Heart left ventricle (tissue), 16 donors: ENCODE measurements at regions not wholly inside any gene's neighbourhood (a gene's known extent, or its start where the extent isn't known, plus 50 kb on each side); places are given as distances from the start of the nearest gene placed in this dataset.

ENCODE experiments used
- ATAC-seq, 4 donors: fragments of 200-7000 bp; cut with Tn5 transposase; one replicate each; pipeline ENCODE4 v1.9.1; 2020 to 2022; ENCODE audit warnings: moderate library complexity in 4 of 4, mild to moderate bottlenecking in 3 of 4, moderate number of reproducible peaks in 1 of 4
- DNase-seq, 5 donors: peaks; one replicate each; pipeline ENCODE4 v3.0.0-alpha.2; 2020
- H3K27ac ChIP-seq, 12 donors: fragments of 200-600 bp; sonication (generic) in 4 of 12; one replicate each; pipeline versions ENCODE4 v1.5.0 to v1.8.0; 2016 to 2022; ENCODE audit warnings: mild to moderate bottlenecking in 2 of 12
- H3K27me3 ChIP-seq, 9 donors: fragments of 200-600 bp; sonication (generic) in 2 of 9; one replicate each; pipeline versions ENCODE4 v1.5.1 to v1.8.0; 2016 to 2022; ENCODE audit warnings: mild to moderate bottlenecking in 3 of 9
- H3K36me3 ChIP-seq, 9 donors: fragments of 200-600 bp; sonication (generic) in 2 of 9; one replicate each; pipeline versions ENCODE4 v1.5.0 to v1.8.0; 2018 to 2022; ENCODE audit warnings: mild to moderate bottlenecking in 2 of 9
- H3K4me1 ChIP-seq, 12 donors: fragments of 200-600 bp; sonication (generic) in 4 of 12; one replicate each; pipeline versions ENCODE4 v1.5.0 to v1.8.0; 2016 to 2022; ENCODE audit warnings: mild to moderate bottlenecking in 3 of 12
- H3K4me3 ChIP-seq, 12 donors: fragments of 200-600 bp; sonication (generic) in 4 of 12; one replicate each; pipeline versions ENCODE4 v1.5.0 to v1.8.0; 2017 to 2022; ENCODE audit warnings: mild to moderate bottlenecking in 9 of 12, moderate library complexity in 4 of 12
- H3K9me3 ChIP-seq, 12 donors: fragments of 200-600 bp; sonication (generic) in 4 of 12; one replicate each; pipeline versions ENCODE4 v1.5.0 to v1.8.0; 2016 to 2022; ENCODE audit warnings: mild to moderate bottlenecking in 1 of 12
- POLR2A ChIP-seq, 2 donors: fragments of 450-650 bp; IDR thresholded peaks; one replicate each; pipeline ENCODE4 v1.6.1; 2017; ENCODE audit warnings: antibody characterized with exemption in 2 of 2, mild to moderate bottlenecking in 2 of 2, moderate library complexity in 2 of 2
- WGBS, 4 donors: extraction: QIAGEN DNeasy Blood & Tissue Kit in 2 of 4; methylation state at CpG; one replicate each; pipeline versions ENCODE4 v1.1.5 to v1.1.7; 2013 to 2018; 5-methylcytosine and 5-hydroxymethylcytosine counted together
- intact Hi-C, 10 donors: fragments of 100-400 bp; cut with DNase I; formaldehyde crosslinking; loops; one replicate each; pipeline versions ENCODE4 v1.11.1 to v1.14.2; 2022
- TF ChIP-seq, protein P1 (sequence below), 12 donors: fragments of 200-600 bp; sonication (generic) in 4 of 12; IDR thresholded peaks; one replicate each; pipeline versions ENCODE4 v1.5.0 to v1.8.0; 2018 to 2022; ENCODE audit warnings: antibody characterized with exemption in 12 of 12, mild to moderate bottlenecking in 5 of 12
- donor health status: ischemic (EF 13 %, LVEDD 7.1; RV severe dilation, severe dysfunction).
- donor health status: healthy with polysubstance abuse.
- donor health status: DM: no; HTN: yes; CAD: no.
- donor health status: DM: no; HTN: no; CAD: no.
- donor health status: ischemic (EF 25% LVEDD 6.9; RV normal size, moderate dysfunction).
- donor health status: ischemic (EF 25% LVEDD 5.7; RV mildly dilated, moderate dysfunction).
- donor health status: healthy.
- donor health status: DM: yes; HTN: yes; CAD: no.
- donor health status: ischemic (EF 35%, LVEDD 5.7; RV mildly dilated, moderate dysfunction).
- donor health status: nonischemic (EF 11% LVEDD 7.7; RV severe dilation, severe dysfunction).
- donor health status: DM: yes; HTN: yes; CAD: no.
- donor health status: PGD.
- donor health status: ischemic (EF 29% LVEDD 5.4; RV normal size, mild dysfunction).
- donor health status: nonischemic (EF 23%, LVEDD 6.1; RV moderate dilation, normal function).

DNA sequence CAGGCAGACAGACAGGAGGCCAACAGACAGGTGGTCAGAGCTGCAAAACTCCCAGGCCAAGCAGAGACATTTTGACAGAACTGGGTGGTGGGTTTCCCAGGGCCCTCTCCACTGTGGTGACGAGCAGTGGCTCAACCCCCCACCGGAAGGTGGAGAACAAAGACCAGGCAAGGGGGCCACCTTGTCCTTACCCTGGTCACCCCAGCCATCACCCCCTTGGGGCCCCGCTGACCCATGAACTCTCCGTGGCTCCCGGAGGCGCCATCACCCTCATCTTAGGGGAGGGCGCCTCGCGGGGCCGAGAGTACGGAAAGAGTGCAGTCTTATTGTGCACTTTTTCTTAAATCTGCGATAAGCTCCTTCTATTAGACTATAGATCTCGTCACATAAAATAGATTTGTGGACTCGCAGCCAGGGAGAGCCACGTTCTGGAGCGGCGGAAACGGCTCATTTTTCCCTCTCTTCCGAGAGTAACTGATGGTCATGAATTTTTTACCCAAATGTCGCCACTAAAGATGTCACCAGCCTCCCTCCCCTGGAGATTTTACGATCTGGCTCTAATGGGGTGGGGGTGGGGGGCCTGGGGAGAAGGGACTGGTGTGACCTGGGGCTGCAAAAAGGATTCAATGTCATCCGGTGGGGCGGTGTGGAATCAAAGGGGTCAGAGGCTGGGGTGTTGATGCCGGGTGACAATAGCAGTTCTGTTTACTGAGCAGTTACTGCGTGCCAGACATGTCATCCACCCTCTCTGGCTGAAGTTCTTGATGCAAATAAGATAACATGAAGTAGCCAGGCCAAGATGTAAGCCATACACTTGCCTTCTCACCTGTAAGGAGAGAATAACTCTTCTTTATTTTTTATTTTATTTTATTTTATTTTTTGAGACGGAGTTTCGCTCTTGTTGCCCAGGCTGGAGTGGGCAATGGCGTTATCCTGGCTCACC, 71.1 kb upstream of the MYL10 start:
- DNase-seq (no peak), ATAC-seq (no peak)
- intact Hi-C loops = no loop called here
- H3K36me3 ChIP-seq = no peaks in the 10 kb centered on the region
- no peak for TF ChIP-seq POLR2A (IDR thresholded peaks at IDR 0.05)
- TF ChIP-seq, protein P1, sequence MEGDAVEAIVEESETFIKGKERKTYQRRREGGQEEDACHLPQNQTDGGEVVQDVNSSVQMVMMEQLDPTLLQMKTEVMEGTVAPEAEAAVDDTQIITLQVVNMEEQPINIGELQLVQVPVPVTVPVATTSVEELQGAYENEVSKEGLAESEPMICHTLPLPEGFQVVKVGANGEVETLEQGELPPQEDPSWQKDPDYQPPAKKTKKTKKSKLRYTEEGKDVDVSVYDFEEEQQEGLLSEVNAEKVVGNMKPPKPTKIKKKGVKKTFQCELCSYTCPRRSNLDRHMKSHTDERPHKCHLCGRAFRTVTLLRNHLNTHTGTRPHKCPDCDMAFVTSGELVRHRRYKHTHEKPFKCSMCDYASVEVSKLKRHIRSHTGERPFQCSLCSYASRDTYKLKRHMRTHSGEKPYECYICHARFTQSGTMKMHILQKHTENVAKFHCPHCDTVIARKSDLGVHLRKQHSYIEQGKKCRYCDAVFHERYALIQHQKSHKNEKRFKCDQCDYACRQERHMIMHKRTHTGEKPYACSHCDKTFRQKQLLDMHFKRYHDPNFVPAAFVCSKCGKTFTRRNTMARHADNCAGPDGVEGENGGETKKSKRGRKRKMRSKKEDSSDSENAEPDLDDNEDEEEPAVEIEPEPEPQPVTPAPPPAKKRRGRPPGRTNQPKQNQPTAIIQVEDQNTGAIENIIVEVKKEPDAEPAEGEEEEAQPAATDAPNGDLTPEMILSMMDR (IDR thresholded peaks at IDR 0.05) = no peak
- 70 to 86% (median 77%) methylated on average over 28 of the region's 28 CpGs for WGBS, 4 donors
- no peak overlapping the region for H3K27ac ChIP-seq
- no peaks in the 10 kb centered on the region for H3K4me1 ChIP-seq
- H3K27me3 ChIP-seq = peaks cover 0 to 17% (median 2%) of the 10 kb centered on the region in 9 donors
- H3K4me3 ChIP-seq = no peak overlapping the region
- H3K9me3 ChIP-seq = no peaks in the 10 kb centered on the region

DNA sequence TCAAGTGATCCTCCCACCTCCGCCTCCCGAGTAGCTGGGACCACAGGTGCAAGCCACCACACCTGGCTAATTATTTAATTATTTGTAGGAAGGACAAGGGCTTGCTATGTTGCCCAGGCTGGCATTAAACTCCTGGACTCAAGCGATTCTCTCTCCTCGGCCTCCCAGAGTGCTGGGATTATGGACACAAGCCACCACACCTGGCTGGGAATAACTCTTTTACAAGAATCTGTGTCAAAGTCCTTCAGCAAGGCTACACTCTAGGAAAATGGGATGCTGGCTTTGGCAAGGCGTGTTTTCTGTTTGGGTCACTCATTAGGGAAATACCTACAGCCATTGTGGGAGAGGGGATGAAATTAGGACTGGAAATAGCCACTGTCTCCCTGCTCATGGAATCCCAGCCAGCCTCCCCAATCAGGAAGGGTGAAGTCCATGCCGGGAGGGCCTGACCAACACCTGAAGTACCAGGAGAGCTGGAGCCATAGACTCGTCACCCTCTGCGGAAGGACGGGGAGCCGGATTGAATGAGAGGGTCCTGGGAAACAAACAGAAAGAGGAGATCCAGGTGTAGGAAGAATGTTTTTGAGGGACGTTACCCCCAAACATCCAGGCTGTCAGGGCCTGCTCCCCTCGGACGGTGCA, 72.2 kb upstream of the MYL10 start:
- intact Hi-C loops = no loop called here
- no peak overlapping the region for H3K27ac ChIP-seq
- H3K4me3 ChIP-seq = no peak overlapping the region
- no peaks in the 10 kb centered on the region for H3K9me3 ChIP-seq
- TF ChIP-seq POLR2A (IDR thresholded peaks at IDR 0.05) = no peak
- TF ChIP-seq, protein P1 (IDR thresholded peaks at IDR 0.05) = no peak
- 87 to 93% (median 89%) methylated on average over 12 to 13 of the region's 13 CpGs for WGBS, 4 donors
- no peaks in the 10 kb centered on the region for H3K36me3 ChIP-seq
- no peaks in the 10 kb centered on the region for H3K4me1 ChIP-seq
- DNase-seq (no peak), ATAC-seq (no peak)
- H3K27me3 ChIP-seq = peaks cover 0 to 23% (median 2%) of the 10 kb centered on the region in 9 donors

DNA sequence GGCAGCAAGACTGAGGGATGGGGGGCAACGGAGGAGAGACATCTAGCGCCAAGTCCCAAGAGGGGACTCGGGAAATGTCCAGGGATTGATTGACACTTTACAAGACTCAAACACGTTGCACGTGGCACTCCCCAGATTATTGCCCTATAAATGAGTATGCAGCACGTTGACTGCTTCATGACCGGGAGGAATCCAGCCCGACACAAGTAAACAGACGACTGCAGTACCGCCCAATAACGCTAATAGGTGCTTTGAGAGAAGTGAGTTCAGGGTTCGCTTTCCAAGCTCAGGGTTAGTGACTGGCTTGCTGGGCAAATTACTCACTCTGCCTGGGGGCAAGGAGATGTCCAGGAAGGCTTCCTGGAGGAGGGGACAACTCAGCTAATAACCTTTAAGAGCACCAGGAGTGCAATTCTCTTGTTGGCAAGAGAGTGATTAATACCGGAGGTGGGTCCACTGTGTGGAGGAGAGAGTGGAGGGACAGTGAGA, 73.3 kb upstream of the MYL10 start:
- H3K27ac ChIP-seq = no peak overlapping the region
- H3K36me3 ChIP-seq = no peaks in the 10 kb centered on the region
- 49 to 57% (median 53%) methylated on average over 13 of the region's 13 CpGs for WGBS, 4 donors
- no peak overlapping the region for H3K4me3 ChIP-seq
- peaks cover 0 to 34% (median 3%) of the 10 kb centered on the region in 9 donors for H3K27me3 ChIP-seq
- ATAC-seq (no peak), DNase-seq (no peak)
- intact Hi-C loops = no loop called here
- TF ChIP-seq POLR2A (IDR thresholded peaks at IDR 0.05) = no peak
- TF ChIP-seq, protein P1 (IDR thresholded peaks at IDR 0.05) = no peak
- H3K9me3 ChIP-seq = no peaks in the 10 kb centered on the region
- H3K4me1 ChIP-seq = no peaks in the 10 kb centered on the region

DNA sequence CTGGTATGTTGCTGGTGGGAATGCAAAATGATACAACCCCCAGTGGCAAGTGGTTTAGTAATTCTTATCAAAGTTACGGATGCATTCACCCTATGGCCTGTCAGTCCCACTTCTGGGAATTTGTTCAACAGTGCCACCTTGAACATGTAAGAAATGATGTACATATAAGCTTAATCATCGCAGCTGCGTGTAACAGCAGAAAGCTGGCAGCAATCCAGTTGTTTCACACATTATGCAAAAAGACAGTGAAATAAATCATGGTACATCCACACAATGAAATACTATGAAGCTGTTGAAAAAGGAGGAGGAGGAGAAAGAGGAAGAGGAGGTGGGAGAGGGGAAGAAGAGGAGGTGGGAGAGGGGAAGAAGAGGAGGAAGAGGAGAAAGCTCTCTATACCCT, 76.2 kb upstream of the MYL10 start:
- Histone ChIP-seq H3K27me3 (peaks cover 0 to 32% (median 0%) of the 10 kb centered on the region in 9 donors), H3K4me1 (no peaks in the 10 kb centered on the region), H3K36me3 (no peaks in the 10 kb centered on the region), H3K9me3 (no peaks in the 10 kb centered on the region), H3K27ac (no peak overlapping the region), H3K4me3 (no peak overlapping the region)
- 42 to 58% (median 52%) methylated on average over 3 of the region's 3 CpGs for WGBS, 4 donors
- no peak for ATAC-seq
- DNase-seq = no peak
- intact Hi-C loops = no loop called here
- no peak for TF ChIP-seq POLR2A (IDR thresholded peaks at IDR 0.05)
- TF ChIP-seq, protein P1 (IDR thresholded peaks at IDR 0.05) = no peak
